Keratinocyte (primary cell): ENCODE measurements at regions not wholly inside any gene's neighbourhood (a gene's known extent, or its start where the extent isn't known, plus 50 kb on each side); places are given as distances from the start of the nearest gene placed in this dataset.

Source experiments
- DNase-seq: peaks from one replicate; pipeline ENCODE4 v3.0.0-alpha.2; 2011; ENCODE audit warnings: low read depth, missing footprints, low spot score
- FAIRE-seq: peaks from 2 replicates; lab custom pipeline; 2011; peaks lifted over from hg19 to GRCh38; lab: Jason Lieb, UNC
- H2AFZ ChIP-seq: 2 replicates; pipeline ENCODE4 v1.6.0; 2012; ENCODE audit warnings: low read length, control low read depth, inconsistent platforms; ENCODE audit not compliant: control insufficient read depth
- H3K27ac ChIP-seq: 2 replicates; pipeline ENCODE4 v1.5.1; 2011; ENCODE audit warnings: low read length; ENCODE audit not compliant: control insufficient read depth, insufficient read depth
- H3K27me3 ChIP-seq: 3 replicates; pipeline ENCODE4 v1.6.0; 2011; ENCODE audit warnings: low read length; ENCODE audit not compliant: control insufficient read depth, insufficient read depth; ENCODE audit errors: extremely low read depth
- H3K36me3 ChIP-seq, 2 experiments: 2 replicates in 1 of 2; 3 replicates in 1 of 2; pipeline ENCODE4 v1.5.1; 2011; ENCODE audit warnings: low read length in 2 of 2, mild to moderate bottlenecking in 1 of 2; ENCODE audit not compliant: control insufficient read depth in 2 of 2, insufficient read depth in 2 of 2; ENCODE audit errors: extremely low read depth in 1 of 2
- H3K4me1 ChIP-seq: 3 replicates; pipeline ENCODE4 v1.5.1; 2011; ENCODE audit warnings: low read length; ENCODE audit not compliant: control insufficient read depth, insufficient read depth; ENCODE audit errors: extremely low read depth
- H3K4me2 ChIP-seq: 3 replicates; pipeline ENCODE4 v1.6.0; 2011; ENCODE audit warnings: low read depth, low read length; ENCODE audit not compliant: control insufficient read depth, insufficient read depth; ENCODE audit errors: extremely low read depth
- H3K4me3 ChIP-seq, 3 experiments: fragments of 200-600 bp in 1 of 3; sonication (generic) in 1 of 3; 2 replicates in 2 of 3; 3 replicates in 1 of 3; pipeline ENCODE4 v1.5.1; 2011 to 2016; ENCODE audit warnings: low read length in 3 of 3, mild to moderate bottlenecking in 3 of 3, control low read depth in 2 of 3, inconsistent platforms in 1 of 3, low read depth in 1 of 3, mixed read lengths in 1 of 3, mixed run types in 1 of 3, moderate library complexity in 1 of 3; ENCODE audit not compliant: control insufficient read depth in 2 of 3, insufficient read depth in 2 of 3; ENCODE audit errors: extremely low read depth in 1 of 3
- H3K79me2 ChIP-seq: 2 replicates; pipeline ENCODE4 v1.6.0; 2012; ENCODE audit warnings: low read length; ENCODE audit not compliant: control insufficient read depth, insufficient read depth
- H3K9ac ChIP-seq: 3 replicates; pipeline ENCODE4 v1.6.0; 2011; ENCODE audit warnings: low read length; ENCODE audit not compliant: control insufficient read depth, insufficient read depth; ENCODE audit errors: extremely low read depth
- H3K9me1 ChIP-seq: 3 replicates; pipeline ENCODE4 v1.6.0; 2011; ENCODE audit warnings: low read length; ENCODE audit not compliant: control insufficient read depth, insufficient read depth; ENCODE audit errors: extremely low read depth
- H3K9me3 ChIP-seq: 2 replicates; pipeline ENCODE4 v1.5.1; 2012; ENCODE audit warnings: low read depth, low read length; ENCODE audit not compliant: control insufficient read depth
- H4K20me1 ChIP-seq: 3 replicates; pipeline ENCODE4 v1.6.0; 2011; ENCODE audit warnings: low read length; ENCODE audit not compliant: control insufficient read depth, insufficient read depth; ENCODE audit errors: extremely low read depth
- EZH2 ChIP-seq: IDR thresholded peaks from one replicate; pipeline ENCODE4 v1.6.1; 2012; ENCODE audit warnings: inconsistent platforms, mild to moderate bottlenecking, low read length, moderate library complexity
- dilution Hi-C: fragments of 300-500 bp; cut with MboI; formaldehyde crosslinking; loops from one replicate; pipeline ENCODE4 v1.7.0; 2020; ENCODE audit warnings: low sequenced_read_pairs; ENCODE audit not compliant: extremely low pct_ligation_motif_present
- TF ChIP-seq, protein P1 (sequence below), 3 experiments: IDR thresholded peaks in 1 of 3; conservative IDR thresholded peaks in 1 of 3; optimal IDR thresholded peaks in 1 of 3; 2 replicates in 2 of 3; 3 replicates in 1 of 3; pipeline versions ENCODE3 to v1.5.1; 2011; ENCODE audit warnings: low read length in 3 of 3, mild to moderate bottlenecking in 3 of 3, moderate library complexity in 2 of 3, control low read depth in 1 of 3, inconsistent platforms in 1 of 3; ENCODE audit not compliant: insufficient read depth in 2 of 3; ENCODE audit errors: extremely low read depth in 1 of 3

DNA sequence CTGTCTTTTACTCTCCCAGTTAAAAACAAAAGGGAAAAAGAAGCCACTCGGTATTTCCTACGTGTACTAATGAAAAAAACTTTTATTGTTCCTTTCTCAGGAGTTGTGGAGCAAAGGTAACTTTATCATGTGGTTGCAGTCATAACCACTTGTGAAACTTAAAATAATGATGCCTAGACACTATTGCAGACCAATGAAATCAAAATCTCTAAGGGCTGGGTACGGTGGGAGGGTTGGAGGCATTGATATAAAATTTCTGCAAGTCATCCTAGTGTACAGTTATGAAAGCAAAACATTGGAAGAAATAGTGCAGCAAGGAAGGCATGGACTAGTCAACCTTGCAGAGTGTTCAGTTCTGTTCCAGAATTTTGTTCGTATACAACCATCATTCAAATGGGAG is 808.8 kb downstream of the TUSC7 start:
- H3K9ac ChIP-seq: no peak overlapping the region
- H3K9me1 ChIP-seq: no peaks in the 10 kb centered on the region
- no peak for TF ChIP-seq EZH2
- TF ChIP-seq, protein P1, sequence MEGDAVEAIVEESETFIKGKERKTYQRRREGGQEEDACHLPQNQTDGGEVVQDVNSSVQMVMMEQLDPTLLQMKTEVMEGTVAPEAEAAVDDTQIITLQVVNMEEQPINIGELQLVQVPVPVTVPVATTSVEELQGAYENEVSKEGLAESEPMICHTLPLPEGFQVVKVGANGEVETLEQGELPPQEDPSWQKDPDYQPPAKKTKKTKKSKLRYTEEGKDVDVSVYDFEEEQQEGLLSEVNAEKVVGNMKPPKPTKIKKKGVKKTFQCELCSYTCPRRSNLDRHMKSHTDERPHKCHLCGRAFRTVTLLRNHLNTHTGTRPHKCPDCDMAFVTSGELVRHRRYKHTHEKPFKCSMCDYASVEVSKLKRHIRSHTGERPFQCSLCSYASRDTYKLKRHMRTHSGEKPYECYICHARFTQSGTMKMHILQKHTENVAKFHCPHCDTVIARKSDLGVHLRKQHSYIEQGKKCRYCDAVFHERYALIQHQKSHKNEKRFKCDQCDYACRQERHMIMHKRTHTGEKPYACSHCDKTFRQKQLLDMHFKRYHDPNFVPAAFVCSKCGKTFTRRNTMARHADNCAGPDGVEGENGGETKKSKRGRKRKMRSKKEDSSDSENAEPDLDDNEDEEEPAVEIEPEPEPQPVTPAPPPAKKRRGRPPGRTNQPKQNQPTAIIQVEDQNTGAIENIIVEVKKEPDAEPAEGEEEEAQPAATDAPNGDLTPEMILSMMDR (optimal IDR thresholded peaks at IDR 0.05 in 1 of 3, IDR thresholded peaks at IDR 0.05 in 1 of 3, conservative IDR thresholded peaks at IDR 0.05 in 1 of 3; ENCODE audit: extremely low read depth in 1 of 3, insufficient read depth in 2 of 3, low read length in 3 of 3): no peak
- no peaks in the 10 kb centered on the region for H3K79me2 ChIP-seq
- no peaks in the 10 kb centered on the region for H3K9me3 ChIP-seq
- H3K27ac ChIP-seq: no peak overlapping the region
- H3K27me3 ChIP-seq: no peaks in the 10 kb centered on the region
- DNase-seq (no peak), FAIRE-seq (no peak)
- dilution Hi-C loops: no loop called here
- no peak overlapping the region for H3K4me2 ChIP-seq
- no peaks in the 10 kb centered on the region for H3K4me1 ChIP-seq
- H3K36me3 ChIP-seq: no peaks in the 10 kb centered on the region
- no peak overlapping the region for H2AFZ ChIP-seq
- no peak overlapping the region for H3K4me3 ChIP-seq
- H4K20me1 ChIP-seq: no peaks in the 10 kb centered on the region

DNA sequence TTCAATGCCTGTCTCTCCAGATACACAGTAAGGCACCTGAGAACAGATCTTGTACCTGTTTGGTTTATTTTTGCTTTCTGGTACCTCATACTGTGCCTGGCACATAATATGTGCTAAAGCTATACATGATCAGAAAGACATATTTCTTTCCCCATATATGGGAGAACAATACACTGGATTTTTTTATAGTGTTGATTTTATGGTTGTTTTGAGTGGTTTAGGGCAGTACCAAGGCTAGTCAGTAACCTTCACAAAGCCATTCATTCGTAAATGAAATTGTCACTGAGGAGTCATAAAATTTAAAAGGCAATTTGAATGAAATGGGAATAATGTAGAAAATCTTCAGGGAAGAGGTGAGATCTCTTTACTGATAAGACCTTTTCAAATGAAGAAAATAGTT is 810.2 kb downstream of the TUSC7 start:
- no peak for FAIRE-seq
- no peaks in the 10 kb centered on the region for H3K79me2 ChIP-seq

More for the DNA sequence above, 810.2 kb downstream of the TUSC7 start:
- no peak for TF ChIP-seq EZH2
- TF ChIP-seq, protein P1 (optimal IDR thresholded peaks at IDR 0.05 in 1 of 3, IDR thresholded peaks at IDR 0.05 in 1 of 3, conservative IDR thresholded peaks at IDR 0.05 in 1 of 3; ENCODE audit: extremely low read depth in 1 of 3, insufficient read depth in 2 of 3, low read length in 3 of 3): no peak
- Histone ChIP-seq H2AFZ (no peak overlapping the region), H3K36me3 (no peaks in the 10 kb centered on the region), H3K4me2 (no peak overlapping the region), H3K27me3 (no peaks in the 10 kb centered on the region), H3K9ac (no peak overlapping the region), H3K4me1 (no peaks in the 10 kb centered on the region), H3K9me3 (no peaks in the 10 kb centered on the region), H3K4me3 (no peak overlapping the region), H3K9me1 (no peaks in the 10 kb centered on the region), H3K27ac (no peak overlapping the region), H4K20me1 (no peaks in the 10 kb centered on the region)
- no peak for DNase-seq
- dilution Hi-C loops: no loop called here
